HFFc6 (cell line): ENCODE measurements at regions not wholly inside any gene's neighbourhood (a gene's known extent, or its start where the extent isn't known, plus 50 kb on each side); places are given as distances from the start of the nearest gene placed in this dataset.

Source experiments
- DNase-seq: peaks from one replicate; pipeline ENCODE4 v3.0.0-alpha.2; 2018
- H3K27ac Mint-ChIP-seq: 2 replicates; pipeline ENCODE4 v1.8.0; 2020; ENCODE audit warnings: mild to moderate bottlenecking, mixed read lengths
- H3K27me3 Mint-ChIP-seq: 2 replicates; pipeline ENCODE4 v1.8.0; 2021; ENCODE audit warnings: mild to moderate bottlenecking, moderate library complexity, mixed read lengths; ENCODE audit not compliant: insufficient read depth
- H3K36me3 Mint-ChIP-seq: 2 replicates; pipeline ENCODE4 v1.8.0; 2021; ENCODE audit warnings: low read depth, mixed read lengths
- H3K4me1 Mint-ChIP-seq: 2 replicates; pipeline ENCODE4 v1.8.0; 2020; ENCODE audit warnings: low read depth, mixed read lengths
- H3K4me3 Mint-ChIP-seq: 2 replicates; pipeline ENCODE4 v1.8.0; 2020; ENCODE audit warnings: mild to moderate bottlenecking, moderate library complexity, mixed read lengths
- H3K9me3 Mint-ChIP-seq: 2 replicates; pipeline ENCODE4 v1.8.0; 2020; ENCODE audit warnings: mild to moderate bottlenecking, mixed read lengths
- CTCF ChIP-seq: fragments of 200-600 bp; sonication (generic); IDR thresholded peaks from 2 replicates; pipeline ENCODE4 v1.5.0; 2021; ENCODE audit warnings: antibody characterized with exemption, mild to moderate bottlenecking

- no peaks in the 10 kb centered on the region for H3K27me3 Mint-ChIP-seq
- peaks cover 6% of the 10 kb centered on the region for H3K4me1 Mint-ChIP-seq
- no peak overlapping the region for H3K27ac Mint-ChIP-seq
- H3K36me3 Mint-ChIP-seq, result no peaks in the 10 kb centered on the region
- H3K9me3 Mint-ChIP-seq, result no peaks in the 10 kb centered on the region
- no peak for TF ChIP-seq CTCF
- no peak overlapping the region for H3K4me3 Mint-ChIP-seq
- no peak for DNase-seq
Measured at GRCh38 chr1:103333141-103333540, 192.4 kb upstream of the RNPC3 start.

DNA sequence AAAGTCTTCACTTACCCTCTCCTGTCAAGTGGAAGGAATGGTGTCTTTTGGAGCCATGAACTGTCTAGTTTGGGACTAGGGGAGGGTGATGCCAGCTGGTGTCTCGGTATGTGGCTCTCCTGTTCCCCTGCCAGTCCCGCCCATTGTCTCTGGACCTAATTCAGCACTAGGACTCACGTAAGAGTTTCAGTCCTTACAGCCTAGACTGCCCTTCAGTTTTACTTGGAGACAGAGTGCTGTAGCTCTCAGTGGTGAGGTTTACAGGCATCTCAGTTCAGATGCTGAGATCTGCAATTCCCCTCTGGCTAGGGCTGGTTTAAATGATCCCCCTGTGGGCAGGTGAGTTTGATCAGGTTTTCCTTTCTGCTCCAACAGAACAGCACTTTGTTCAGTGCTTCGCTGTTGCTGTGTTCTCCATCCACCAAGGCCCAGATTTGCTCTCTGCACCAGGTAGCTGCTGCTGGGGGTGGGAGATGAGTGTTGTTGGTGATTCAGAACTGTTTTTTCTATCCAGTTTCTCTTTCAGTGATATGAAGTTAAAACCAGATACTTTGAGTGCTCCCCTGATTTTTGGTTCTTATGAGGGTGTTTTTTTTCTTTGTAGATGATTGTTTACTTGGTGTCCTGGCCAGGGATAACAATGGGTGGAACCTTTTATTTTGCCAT is 198.3 kb upstream of the RNPC3 start:
- DNase-seq, result no peak
- no peaks in the 10 kb centered on the region for H3K27me3 Mint-ChIP-seq
- no peak overlapping the region for H3K4me3 Mint-ChIP-seq
- peaks cover 7% of the 10 kb centered on the region; the same call in 1 of the 2 replicates for H3K9me3 Mint-ChIP-seq
- H3K4me1 Mint-ChIP-seq, result no peaks in the 10 kb centered on the region
- no peak overlapping the region for H3K27ac Mint-ChIP-seq
- peaks cover 6% of the 10 kb centered on the region; the same call in 1 of the 2 replicates for H3K36me3 Mint-ChIP-seq
- TF ChIP-seq CTCF, result no peak

DNA sequence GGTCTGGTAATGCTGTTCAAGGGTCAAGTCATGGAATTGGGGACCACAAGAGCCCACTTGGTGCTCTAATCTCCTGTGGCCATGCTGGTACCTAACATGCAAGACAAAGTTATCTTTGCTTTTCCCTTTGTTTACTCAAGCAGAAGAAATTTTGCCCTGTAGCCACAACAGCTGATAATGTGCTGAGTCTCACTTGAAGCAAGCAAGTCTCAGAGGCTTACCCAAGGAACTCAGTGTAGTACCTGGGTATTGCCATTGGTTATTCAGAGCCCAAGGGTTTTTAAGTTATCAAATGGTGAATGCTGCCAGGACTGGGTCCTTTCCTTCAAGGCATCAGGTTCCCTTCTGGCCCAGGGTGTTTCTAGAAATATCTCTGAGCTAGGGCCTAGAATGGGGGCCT is 198.9 kb upstream of the RNPC3 start:
- H3K4me1 Mint-ChIP-seq, result no peaks in the 10 kb centered on the region
- TF ChIP-seq CTCF, result no peak
- peaks cover 7% of the 10 kb centered on the region; the same call in 1 of the 2 replicates for H3K9me3 Mint-ChIP-seq
- no peak overlapping the region for H3K4me3 Mint-ChIP-seq
- no peak for DNase-seq
- H3K27ac Mint-ChIP-seq, result no peak overlapping the region
- H3K27me3 Mint-ChIP-seq, result no peaks in the 10 kb centered on the region; the same call in 1 of the 2 replicates
- peaks cover 6% of the 10 kb centered on the region; the same call in 1 of the 2 replicates for H3K36me3 Mint-ChIP-seq

DNA sequence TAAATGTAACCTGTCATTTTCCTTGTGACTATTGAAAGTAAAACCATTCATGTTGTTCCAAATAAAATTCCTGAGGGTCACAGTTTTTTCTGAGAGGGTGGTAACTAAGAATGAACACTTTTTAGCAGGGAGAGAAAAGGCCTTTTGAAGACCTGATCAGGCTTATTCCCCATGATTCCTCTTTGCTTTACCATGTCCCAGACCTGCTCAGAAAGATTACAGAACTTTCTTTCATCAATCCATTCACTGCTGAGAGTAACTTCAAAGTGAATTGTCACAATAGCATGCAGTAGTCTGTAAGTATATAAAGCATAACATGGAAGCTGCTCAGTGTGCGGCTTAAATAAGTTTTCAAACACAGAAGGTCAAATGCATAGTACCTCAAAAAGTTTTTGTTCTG is 201.5 kb upstream of the COL11A1 start:
- no peaks in the 10 kb centered on the region for H3K9me3 Mint-ChIP-seq
- H3K27me3 Mint-ChIP-seq, result no peaks in the 10 kb centered on the region; the same call in 1 of the 2 replicates
- H3K4me3 Mint-ChIP-seq, result no peak overlapping the region
- TF ChIP-seq CTCF, result no peak
- no peaks in the 10 kb centered on the region for H3K36me3 Mint-ChIP-seq
- no peak overlapping the region for H3K27ac Mint-ChIP-seq
- H3K4me1 Mint-ChIP-seq, result peaks cover 21% of the 10 kb centered on the region; the same call in 1 of the 2 replicates
- DNase-seq, result no peak

DNA sequence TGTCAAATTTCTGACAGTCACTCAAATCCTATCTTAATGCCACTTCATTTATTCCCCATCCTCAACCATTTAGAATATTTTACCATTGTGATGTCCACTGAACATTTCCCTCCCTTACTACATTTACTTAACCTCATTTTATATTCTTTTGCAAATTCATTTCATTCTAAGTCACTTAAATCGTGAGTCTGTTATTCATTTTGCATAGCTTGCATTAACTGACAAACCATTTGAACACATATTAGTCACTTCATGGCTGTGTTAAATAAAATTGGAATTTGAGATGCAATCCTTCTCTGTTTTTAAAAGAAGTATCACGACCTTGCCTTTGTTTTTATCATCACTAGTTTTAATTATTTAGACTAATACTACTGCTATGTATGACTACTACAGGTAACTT is 199.4 kb upstream of the COL11A1 start:
- no peaks in the 10 kb centered on the region for H3K9me3 Mint-ChIP-seq
- H3K36me3 Mint-ChIP-seq, result no peaks in the 10 kb centered on the region
- H3K4me3 Mint-ChIP-seq, result no peak overlapping the region
- DNase-seq, result no peak
- no peak for TF ChIP-seq CTCF
- no peaks in the 10 kb centered on the region for H3K27me3 Mint-ChIP-seq
- H3K4me1 Mint-ChIP-seq, result peaks cover 12% of the 10 kb centered on the region; the same call in 1 of the 2 replicates
- no peak overlapping the region for H3K27ac Mint-ChIP-seq
